ENCODE measurements at regions not wholly inside any gene's neighbourhood (a gene's known extent, or its start where the extent isn't known, plus 50 kb on each side); places are given as distances from the start of the nearest gene placed in this dataset.

DNA sequence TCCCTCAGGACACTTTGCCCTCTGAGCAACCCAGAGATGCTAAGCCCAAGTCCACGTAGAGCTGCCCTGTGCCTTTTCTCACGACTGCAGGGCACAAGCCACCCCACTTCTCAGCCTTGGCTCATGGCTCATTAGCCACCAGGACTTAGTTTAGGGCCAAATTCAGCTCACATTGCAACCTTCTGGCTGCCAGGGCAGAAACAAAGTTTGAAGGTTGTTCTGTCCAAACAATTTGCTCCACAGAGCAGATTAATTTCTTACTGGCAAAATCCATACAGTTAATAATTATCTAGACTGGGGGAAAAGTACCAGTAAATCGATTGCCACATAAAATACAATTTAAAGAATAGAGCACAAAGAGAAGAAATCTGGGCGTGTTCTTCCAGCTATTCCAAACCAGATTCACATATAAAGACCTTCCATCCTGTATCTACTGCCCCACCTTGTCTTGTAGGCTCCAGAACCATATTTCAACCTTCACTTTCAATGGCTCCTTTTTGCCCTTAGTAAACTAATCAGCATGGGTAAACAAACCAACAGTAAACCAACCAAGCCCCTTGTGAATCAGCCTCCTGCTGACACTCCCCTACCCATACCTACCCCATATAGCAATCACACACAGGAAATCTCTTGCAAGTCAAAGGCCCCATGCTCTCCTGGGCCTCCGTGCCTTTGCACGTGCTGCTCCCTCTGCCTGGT lies 101.9 kb downstream of the QRSL1 start:
- TF ChIP-seq, protein P1, sequence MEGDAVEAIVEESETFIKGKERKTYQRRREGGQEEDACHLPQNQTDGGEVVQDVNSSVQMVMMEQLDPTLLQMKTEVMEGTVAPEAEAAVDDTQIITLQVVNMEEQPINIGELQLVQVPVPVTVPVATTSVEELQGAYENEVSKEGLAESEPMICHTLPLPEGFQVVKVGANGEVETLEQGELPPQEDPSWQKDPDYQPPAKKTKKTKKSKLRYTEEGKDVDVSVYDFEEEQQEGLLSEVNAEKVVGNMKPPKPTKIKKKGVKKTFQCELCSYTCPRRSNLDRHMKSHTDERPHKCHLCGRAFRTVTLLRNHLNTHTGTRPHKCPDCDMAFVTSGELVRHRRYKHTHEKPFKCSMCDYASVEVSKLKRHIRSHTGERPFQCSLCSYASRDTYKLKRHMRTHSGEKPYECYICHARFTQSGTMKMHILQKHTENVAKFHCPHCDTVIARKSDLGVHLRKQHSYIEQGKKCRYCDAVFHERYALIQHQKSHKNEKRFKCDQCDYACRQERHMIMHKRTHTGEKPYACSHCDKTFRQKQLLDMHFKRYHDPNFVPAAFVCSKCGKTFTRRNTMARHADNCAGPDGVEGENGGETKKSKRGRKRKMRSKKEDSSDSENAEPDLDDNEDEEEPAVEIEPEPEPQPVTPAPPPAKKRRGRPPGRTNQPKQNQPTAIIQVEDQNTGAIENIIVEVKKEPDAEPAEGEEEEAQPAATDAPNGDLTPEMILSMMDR (IDR thresholded peaks at IDR 0.05): no peak
- TF ChIP-seq POLR2A (IDR thresholded peaks at IDR 0.05): no peak
